Gastrocnemius medialis (tissue), 4 donors: ENCODE measurements at regions not wholly inside any gene's neighbourhood (a gene's known extent, or its start where the extent isn't known, plus 50 kb on each side); places are given as distances from the start of the nearest gene placed in this dataset.

Experiments used
- ATAC-seq, 2 donors: fragments of 150-250 bp; one replicate each; pipeline ENCODE4 v1.9.1; 2016
- DNase-seq, 2 donors: peaks; one replicate each; pipeline ENCODE4 v3.0.0-alpha.2; 2019
- H3K27ac ChIP-seq, 4 donors: fragments of 200-600 bp; sonication (generic); 1 replicate in 1 of 4; 2 replicates in 3 of 4; pipeline ENCODE4 v1.5.1; 2016 to 2018; ENCODE audit warnings: mild to moderate bottlenecking in 2 of 4, moderate library complexity in 1 of 4
- H3K27me3 ChIP-seq, 3 donors: fragments of 200-600 bp; sonication (generic) in 2 of 3; 1 replicate in 1 of 3; 2 replicates in 2 of 3; pipeline versions ENCODE4 v1.5.1 to v1.6.0; 2016 to 2019; ENCODE audit warnings: mild to moderate bottlenecking in 1 of 3, moderate library complexity in 1 of 3
- H3K36me3 ChIP-seq, 2 donors: fragments of 200-600 bp; sonication (generic) in 1 of 2; one replicate each; pipeline ENCODE4 v1.5.1; 2017 to 2018
- H3K4me1 ChIP-seq, 2 donors: fragments of 200-600 bp; sonication (generic) in 1 of 2; one replicate each; pipeline ENCODE4 v1.5.1; 2016 to 2017; ENCODE audit warnings: mild to moderate bottlenecking in 2 of 2
- H3K4me3 ChIP-seq, 4 donors: fragments of 200-600 bp; sonication (generic) in 3 of 4; 1 replicate in 1 of 4; 2 replicates in 3 of 4; pipeline ENCODE4 v1.5.1; 2016 to 2019; ENCODE audit warnings: mild to moderate bottlenecking in 2 of 4
- H3K9me3 ChIP-seq, 3 donors: fragments of 200-600 bp; sonication (generic) in 2 of 3; 1 replicate in 1 of 3; 2 replicates in 2 of 3; pipeline ENCODE4 v1.5.1; 2016 to 2019
- CTCF ChIP-seq, 5 experiments: fragments of 450-650 bp in 3 of 5; fragments of 200-600 bp in 2 of 5; sonication (generic) in 2 of 5; IDR thresholded peaks in 4 of 5; conservative IDR thresholded peaks in 1 of 5; 1 replicate in 4 of 5; 2 replicates in 1 of 5; pipeline ENCODE4 v1.5.1; 2016 to 2019; ENCODE audit warnings: antibody characterized with exemption in 5 of 5, mild to moderate bottlenecking in 3 of 5, moderate library complexity in 3 of 5
- POLR2A ChIP-seq, 2 donors: fragments of 450-650 bp; IDR thresholded peaks; one replicate each; pipeline ENCODE4 v1.6.1; 2017; ENCODE audit warnings: antibody characterized with exemption in 2 of 2, mild to moderate bottlenecking in 2 of 2, moderate library complexity in 2 of 2
- in situ Hi-C, 4 donors: fragments of 200-750 bp; cut with MboI; loops; one replicate each; pipeline versions ENCODE4 v1.15.0 to v1.8.0; 2017; ENCODE audit warnings: low sequenced_read_pairs in 4 of 4
- intact Hi-C: fragments of 100-400 bp; cut with DNase I; formaldehyde crosslinking; loops from one replicate; pipeline ENCODE4 v1.15.1; 2023; ENCODE audit warnings: low total_unique reads

- Histone ChIP-seq H3K4me1 (peaks cover 0 to 3% of the 10 kb centered on the region in 2 donors), H3K27me3 (no peaks in the 10 kb centered on the region), H3K4me3 (no peak overlapping the region), H3K36me3 (no peaks in the 10 kb centered on the region), H3K27ac (no peak overlapping the region), H3K9me3 (no peaks in the 10 kb centered on the region)
- in situ Hi-C loops (no loop called here), intact Hi-C loops (no loop called here)
- no peak for DNase-seq
- TF ChIP-seq POLR2A (IDR thresholded peaks at IDR 0.05) = no peak
- no peak for TF ChIP-seq CTCF (IDR thresholded peaks at IDR 0.05 in 4 of 5, conservative IDR thresholded peaks at IDR 0.05 in 1 of 5)
- no peak for ATAC-seq
These were observed 152.5 kb downstream of the KCTD12 start for GRCh38 chr13:76733671-76734070.

- peaks cover 0 to 3% of the 10 kb centered on the region in 2 donors for H3K4me1 ChIP-seq
- DNase-seq = no peak
- H3K27ac ChIP-seq = no peak overlapping the region
- intact Hi-C loops = no loop called here
- TF ChIP-seq POLR2A (IDR thresholded peaks at IDR 0.05) = no peak
- TF ChIP-seq CTCF (IDR thresholded peaks at IDR 0.05 in 4 of 5, conservative IDR thresholded peaks at IDR 0.05 in 1 of 5) = no peak
- no peaks in the 10 kb centered on the region for H3K36me3 ChIP-seq
- H3K9me3 ChIP-seq = no peaks in the 10 kb centered on the region
- ATAC-seq = no peak
- H3K27me3 ChIP-seq = no peaks in the 10 kb centered on the region
- H3K4me3 ChIP-seq = no peak overlapping the region
- in situ Hi-C loops = no loop called here
These were observed 153.8 kb downstream of the KCTD12 start for GRCh38 chr13:76732367-76732766.

- Histone ChIP-seq H3K27me3 (no peaks in the 10 kb centered on the region), H3K9me3 (no peaks in the 10 kb centered on the region), H3K27ac (peak overlapping the region; percentile 22 to 55 (median 48)), H3K4me1 (peaks cover 0 to 3% of the 10 kb centered on the region in 2 donors), H3K36me3 (no peaks in the 10 kb centered on the region), H3K4me3 (no peak overlapping the region)
- DNase-seq (no peak), ATAC-seq (peak in 1 of 2 donors; percentile 56)
- in situ Hi-C loops (no loop called here), intact Hi-C loops (no loop called here)
- TF ChIP-seq CTCF (IDR thresholded peaks at IDR 0.05 in 4 of 5, conservative IDR thresholded peaks at IDR 0.05 in 1 of 5) (no peak), POLR2A (IDR thresholded peaks at IDR 0.05) (no peak)
These were observed 156.0 kb downstream of the KCTD12 start for GRCh38 chr13:76730220-76730619.

- Histone ChIP-seq H3K36me3 (no peaks in the 10 kb centered on the region), H3K4me3 (no peak overlapping the region), H3K9me3 (no peaks in the 10 kb centered on the region), H3K27me3 (no peaks in the 10 kb centered on the region), H3K27ac (peak overlapping the region; percentile 22 to 55 (median 48)), H3K4me1 (peaks cover 4 to 8% of the 10 kb centered on the region in 2 donors)
- ATAC-seq (no peak), DNase-seq (no peak)
- TF ChIP-seq POLR2A (IDR thresholded peaks at IDR 0.05) = no peak
- TF ChIP-seq CTCF (IDR thresholded peaks at IDR 0.05 in 4 of 5, conservative IDR thresholded peaks at IDR 0.05 in 1 of 5) = no peak
- intact Hi-C loops (loop anchor here (10.0 kb wide), 1 partner anchor 85 kb away; no protein-coding TSS in a partner anchor), in situ Hi-C loops (no loop called here)
These were observed 156.5 kb downstream of the KCTD12 start for GRCh38 chr13:76729691-76730090.

- no peak overlapping the region for H3K4me3 ChIP-seq
- intact Hi-C loops = loop anchor here (10.0 kb wide), 1 partner anchor 89 kb away; no protein-coding TSS in a partner anchor
- no peaks in the 10 kb centered on the region for H3K36me3 ChIP-seq
- H3K4me1 ChIP-seq = peaks cover 6 to 24% of the 10 kb centered on the region in 2 donors
- in situ Hi-C loops = no loop called here
- ATAC-seq = no peak
- no peaks in the 10 kb centered on the region for H3K27me3 ChIP-seq
- H3K9me3 ChIP-seq = no peaks in the 10 kb centered on the region
- TF ChIP-seq POLR2A (IDR thresholded peaks at IDR 0.05) (no peak), CTCF (IDR thresholded peaks at IDR 0.05 in 4 of 5, conservative IDR thresholded peaks at IDR 0.05 in 1 of 5) (no peak)
- no peak for DNase-seq
- no peak overlapping the region for H3K27ac ChIP-seq
These were observed 160.3 kb downstream of the KCTD12 start for GRCh38 chr13:76725896-76726295.
